GM12865 (cell line): ENCODE measurements at regions not wholly inside any gene's neighbourhood (a gene's known extent, or its start where the extent isn't known, plus 50 kb on each side); places are given as distances from the start of the nearest gene placed in this dataset.

Source experiments
- DNase-seq: peaks from one replicate; pipeline ENCODE4 v3.0.0; 2010; ENCODE audit warnings: low read depth
- H3K4me3 ChIP-seq: 2 replicates; pipeline ENCODE4 v1.5.1; 2011; ENCODE audit warnings: mild to moderate bottlenecking, low read depth, low read length, control low read depth
- CTCF ChIP-seq: IDR thresholded peaks from 2 replicates; pipeline ENCODE4 v1.5.1; 2011; ENCODE audit warnings: low read length, control low read depth, low read depth, inconsistent platforms; ENCODE audit not compliant: insufficient read depth; ENCODE audit errors: missing control alignments

- TF ChIP-seq CTCF, result no peak
- no peak overlapping the region for H3K4me3 ChIP-seq
- no peak for DNase-seq
Observed at GRCh38 chr20:17062712-17063111, 164.1 kb upstream of the PCSK2 start.

DNA sequence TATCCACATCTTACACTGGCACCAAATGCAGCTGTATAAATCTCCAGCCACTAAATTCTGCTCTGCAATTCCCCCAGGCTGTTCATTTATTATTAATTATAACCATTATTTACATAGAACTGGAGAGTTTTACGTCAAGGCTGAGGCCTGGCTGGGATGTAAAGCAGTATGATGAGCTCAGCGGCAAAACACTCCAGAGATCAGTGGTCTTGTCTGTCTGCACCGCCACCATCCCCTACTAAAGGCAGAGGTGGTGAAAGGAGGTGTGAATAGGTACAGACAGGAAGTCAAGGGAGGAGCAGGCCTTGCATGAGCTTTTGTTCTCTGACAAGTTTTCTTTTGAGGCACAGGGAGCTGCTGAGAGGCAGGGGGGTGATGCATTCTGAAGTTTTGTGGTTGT is 159.9 kb upstream of the PCSK2 start:
- no peak for DNase-seq
- H3K4me3 ChIP-seq, result no peak overlapping the region
- TF ChIP-seq CTCF, result no peak

GRCh38 chr20:17068084-17068711 is 158.6 kb upstream of the PCSK2 start:
- no peak for TF ChIP-seq CTCF
- no peak for DNase-seq
- no peak overlapping the region for H3K4me3 ChIP-seq

- H3K4me3 ChIP-seq, result no peak overlapping the region
- no peak for DNase-seq
- TF ChIP-seq CTCF, result no peak
Observed at GRCh38 chr20:17077030-17077429, 149.8 kb upstream of the PCSK2 start.

DNA sequence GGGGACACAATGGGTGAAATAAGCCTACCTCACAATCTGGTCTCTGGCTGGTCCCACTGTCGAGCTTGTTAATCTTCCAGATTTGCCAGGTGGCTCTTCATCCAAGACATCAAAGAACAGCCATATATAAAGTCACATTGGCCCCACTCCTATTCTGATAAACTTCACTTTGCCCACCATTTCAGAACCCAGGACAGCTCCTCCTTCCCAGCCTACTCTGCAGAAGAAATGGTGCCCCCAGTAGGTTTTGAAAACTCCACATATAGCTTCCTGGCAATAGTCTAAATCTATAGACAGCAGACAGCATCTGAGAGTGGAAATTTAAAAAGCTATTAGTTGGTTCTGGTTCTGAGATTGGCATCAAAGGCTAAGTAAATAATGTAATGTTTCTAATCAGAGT is 143.1 kb upstream of the PCSK2 start:
- no peak for TF ChIP-seq CTCF
- no peak for DNase-seq
- H3K4me3 ChIP-seq, result no peak overlapping the region

DNA sequence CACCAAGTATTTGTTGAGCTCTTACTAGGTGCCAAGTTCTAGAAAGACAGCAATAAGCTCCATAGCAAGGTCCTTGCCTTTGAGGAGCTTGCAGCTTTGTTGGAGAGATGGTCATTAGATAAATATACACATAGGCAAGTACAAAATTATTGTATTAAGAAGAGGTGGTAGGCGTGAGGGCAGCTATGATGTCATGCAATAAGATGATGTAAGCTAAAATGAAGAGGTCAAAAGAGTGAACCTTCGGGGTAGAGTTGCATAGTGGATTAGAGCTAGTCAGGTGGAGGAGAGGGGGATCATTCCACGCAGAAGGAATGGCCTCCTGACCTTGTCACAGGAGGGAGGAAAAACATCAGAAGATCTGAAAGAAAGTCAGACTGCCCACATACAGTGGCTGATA is 141.9 kb upstream of the PCSK2 start:
- H3K4me3 ChIP-seq, result no peak overlapping the region
- no peak for DNase-seq
- TF ChIP-seq CTCF, result no peak

GRCh38 chr20:17093782-17094181 is 133.1 kb upstream of the PCSK2 start:
- no peak for DNase-seq
- H3K4me3 ChIP-seq, result no peak overlapping the region
- TF ChIP-seq CTCF, result no peak
